ENCODE measurements at regions not wholly inside any gene's neighbourhood (a gene's known extent, or its start where the extent isn't known, plus 50 kb on each side); places are given as distances from the start of the nearest gene placed in this dataset.

- Histone ChIP-seq H3K4me2 (ENCODE audit: insufficient read depth, low read length) (no peak overlapping the region), H3K27ac (ENCODE audit: insufficient read depth, low read depth, low read length) (no peak overlapping the region), H3K9me3 (replicated peaks; ENCODE audit: control insufficient read depth, insufficient read depth, low read length) (no peaks in the 10 kb centered on the region), H3K4me1 (ENCODE audit: control insufficient read depth, extremely low read depth, insufficient read depth, low read length) (no peaks in the 10 kb centered on the region), H3K9me1 (replicated peaks; ENCODE audit: control insufficient read depth, extremely low read depth, insufficient read depth, low read length) (no peaks in the 10 kb centered on the region), H4K20me1 (replicated peaks; ENCODE audit: control insufficient read depth, extremely low read depth, insufficient read depth, low read length) (no peaks in the 10 kb centered on the region), H3K79me2 (ENCODE audit: control insufficient read depth, insufficient read depth, low read length) (no peaks in the 10 kb centered on the region), H3K9ac (replicated peaks; ENCODE audit: extremely low read depth, insufficient read depth, low read length) (no peak overlapping the region), H3K27me3 (ENCODE audit: control insufficient read depth in 2 of 2, insufficient read depth in 2 of 2, low read length in 2 of 2) (no peaks in the 10 kb centered on the region), H3K4me3 (replicated peaks in 1 of 3; ENCODE audit: insufficient read depth in 1 of 3, low read depth in 1 of 3, low read length in 3 of 3) (no peak overlapping the region), H3K36me3 (ENCODE audit: control insufficient read depth in 2 of 2, extremely low read depth in 1 of 2, insufficient read depth in 2 of 2, low read length in 2 of 2) (no peaks in the 10 kb centered on the region), H2AFZ (ENCODE audit: low read depth, low read length) (no peak overlapping the region)
- BruUV-seq (replicated peaks): no TSS peak
- ChIA-PET CTCF (no interaction called here), POLR2A (no interaction called here)
- DNase-seq (ENCODE audit: low read depth, low spot score) (no peak), FAIRE-seq (no peak)
- intact Hi-C loops (cut with micrococcal nuclease): no loop called here
- dilution Hi-C loops (cut with MboI; ENCODE audit: extremely low pct_ligation_motif_present, low sequenced_read_pairs): no loop called here
- TF ChIP-seq POLR2A (IDR thresholded peaks at IDR 0.05; ENCODE audit: low read depth, low read length): no peak
- no peak for TF ChIP-seq EZH2 (IDR thresholded peaks at IDR 0.05; ENCODE audit: borderline replicate concordance, low read depth, low read length, severe bottlenecking)
- TF ChIP-seq JUN (IDR thresholded peaks at IDR 0.05; ENCODE audit: borderline replicate concordance, insufficient read depth, insufficient read length, low read depth): no peak
- no peak for TF ChIP-seq FOS (IDR thresholded peaks at IDR 0.05; ENCODE audit: borderline replicate concordance, insufficient read depth, low read length)
- TF ChIP-seq CTCF (IDR thresholded peaks at IDR 0.05; ENCODE audit: extremely low read depth in 1 of 2, insufficient read depth in 1 of 2, low read depth in 1 of 2, low read length in 2 of 2): no peak
- TF ChIP-seq POLR2AphosphoS5 (IDR thresholded peaks at IDR 0.05; ENCODE audit: insufficient read depth, low read depth, low read length): no peak
- no peak for TF ChIP-seq GATA2 (IDR thresholded peaks at IDR 0.05; ENCODE audit: insufficient read depth, insufficient read length, low read depth, low read length)
- TF ChIP-seq MAX (IDR thresholded peaks at IDR 0.05; ENCODE audit: insufficient read depth, insufficient read length): no peak
- TF ChIP-seq MYC (IDR thresholded peaks at IDR 0.05; ENCODE audit: low read depth, low read length): no peak
These were observed 174.9 kb upstream of the MXRA5 start for GRCh38 chrX:3521396-3521795.
